Activated naive CD8-positive, alpha-beta T cell treated with anti-CD3 and anti-CD28 coated beads, Interleukin-2, amount 10 ng/mL, durations not matched to agents 7 days and 5 days (primary cell): ENCODE measurements at regions not wholly inside any gene's neighbourhood (a gene's known extent, or its start where the extent isn't known, plus 50 kb on each side); places are given as distances from the start of the nearest gene placed in this dataset.

Source experiments
- ATAC-seq: fragments of 150-1000 bp; cut with Tn5 transposase; one replicate; pipeline ENCODE4 v1.10.0; 2021; ENCODE audit warnings: low read depth, moderate library complexity
- POLR2A ChIA-PET: fragments of 350-600 bp; sonication (Branson Sonifier 250); formaldehyde crosslinking; loops from one replicate; lab custom pipeline; 2021; ENCODE audit warnings: antibody characterized with exemption; lab: Charles Lee
- DNase-seq: peaks from one replicate; pipeline ENCODE4 v3.0.0; 2021
- H3K27ac Mint-ChIP-seq: one replicate; pipeline ENCODE4 v1.8.0; 2022; ENCODE audit warnings: mild to moderate bottlenecking, mixed read lengths
- H3K27me3 Mint-ChIP-seq: one replicate; pipeline ENCODE4 v1.8.0; 2022; ENCODE audit warnings: mild to moderate bottlenecking, moderate library complexity, mixed read lengths
- H3K36me3 Mint-ChIP-seq: one replicate; pipeline ENCODE4 v1.8.0; 2021; ENCODE audit warnings: mild to moderate bottlenecking, mixed read lengths
- H3K4me1 Mint-ChIP-seq: one replicate; pipeline ENCODE4 v1.8.0; 2021; ENCODE audit warnings: mixed read lengths
- H3K4me3 Mint-ChIP-seq: one replicate; pipeline ENCODE4 v1.8.0; 2022; ENCODE audit warnings: mild to moderate bottlenecking, moderate library complexity, mixed read lengths
- H3K9me3 Mint-ChIP-seq: one replicate; pipeline ENCODE4 v1.8.0; 2021; ENCODE audit warnings: mixed read lengths

DNA sequence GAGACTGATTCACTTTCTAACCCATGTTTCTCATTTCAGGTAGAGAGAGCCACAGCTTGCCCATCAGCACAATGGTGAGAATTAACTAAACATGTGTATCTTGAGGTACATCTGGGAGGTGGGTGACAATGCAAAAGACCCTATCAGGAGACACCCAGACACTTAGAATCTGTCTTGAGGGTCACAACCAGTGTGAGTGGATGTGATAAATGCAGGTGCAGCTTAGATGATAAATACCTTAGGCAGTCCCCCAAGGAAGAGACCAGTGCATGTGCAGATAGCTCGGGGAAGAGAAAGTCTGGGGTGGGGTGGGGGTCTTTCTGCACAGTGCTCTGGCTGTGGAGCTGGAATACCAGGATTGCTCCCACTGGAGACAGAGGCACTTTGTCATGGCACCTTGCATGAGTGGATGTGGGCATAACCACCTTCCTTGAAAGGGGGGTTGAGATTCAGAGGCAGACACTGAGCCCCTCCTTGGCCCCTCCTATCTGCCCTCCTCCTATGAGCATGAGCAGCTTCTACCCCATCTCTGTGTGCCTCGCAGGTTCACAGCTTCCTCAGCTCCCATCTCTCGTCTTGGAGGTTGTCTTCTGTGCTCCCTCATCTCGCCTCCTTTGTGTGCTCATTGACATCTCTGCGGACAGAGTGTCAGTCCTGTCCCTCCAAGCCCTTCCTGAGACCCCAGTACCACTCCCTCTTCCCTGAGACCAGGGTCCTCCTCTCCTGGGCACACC, 349.8 kb downstream of the TCERG1L start:
- no peak for DNase-seq
- Mint-ChIP-seq H3K9me3 (no peaks in the 10 kb centered on the region), H3K36me3 (no peaks in the 10 kb centered on the region), H3K4me3 (no peak overlapping the region), H3K27me3 (no peaks in the 10 kb centered on the region), H3K4me1 (no peaks in the 10 kb centered on the region), H3K27ac (no peak overlapping the region)
- ATAC-seq, result no peak
- POLR2A ChIA-PET, result no interaction called here

DNA sequence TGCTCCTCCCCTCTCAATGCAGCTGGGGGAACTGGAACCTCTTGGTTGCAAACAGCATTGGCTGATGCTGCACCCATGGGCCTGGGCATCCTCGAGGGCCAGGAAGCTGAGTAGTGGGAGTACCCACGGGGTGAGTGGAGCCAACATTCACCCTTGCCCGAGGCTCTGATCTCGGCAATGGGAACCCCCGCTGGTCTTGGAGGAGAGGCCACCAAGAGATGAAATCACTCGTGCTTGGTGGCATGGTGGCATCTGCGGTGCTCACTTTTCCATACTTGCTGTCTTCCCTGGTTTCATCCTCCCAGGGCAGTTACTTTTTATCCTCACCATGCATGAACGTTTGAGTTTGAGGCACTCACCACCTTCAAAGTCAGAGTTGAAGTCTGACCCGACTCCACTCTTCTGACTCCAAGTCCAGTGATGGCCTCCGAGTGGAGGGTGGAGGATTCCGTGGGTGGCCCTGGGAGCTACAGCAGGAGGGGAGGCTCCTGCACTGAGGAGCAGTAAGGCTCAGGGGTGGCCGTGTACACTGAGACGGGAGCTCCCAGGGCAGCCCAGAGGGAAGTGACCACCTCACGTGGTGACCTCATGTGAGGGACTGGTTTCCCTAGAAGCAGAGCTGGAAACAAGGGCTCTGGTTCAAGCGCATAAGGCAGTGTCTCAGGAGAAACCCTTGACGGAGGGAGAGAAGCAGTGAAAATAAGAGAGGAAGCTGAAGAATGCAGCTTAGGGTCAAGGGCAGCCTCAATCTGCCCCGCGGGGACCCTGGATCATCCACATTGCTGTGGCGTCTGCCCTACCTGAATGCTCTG, 349.1 kb downstream of the TCERG1L start:
- no peaks in the 10 kb centered on the region for H3K27me3 Mint-ChIP-seq
- DNase-seq (no peak), ATAC-seq (no peak)
- no peaks in the 10 kb centered on the region for H3K9me3 Mint-ChIP-seq
- no peaks in the 10 kb centered on the region for H3K4me1 Mint-ChIP-seq
- no peak overlapping the region for H3K27ac Mint-ChIP-seq
- POLR2A ChIA-PET, result no interaction called here
- H3K4me3 Mint-ChIP-seq, result no peak overlapping the region
- no peaks in the 10 kb centered on the region for H3K36me3 Mint-ChIP-seq

- Mint-ChIP-seq H3K4me1 (no peaks in the 10 kb centered on the region), H3K4me3 (no peak overlapping the region), H3K36me3 (no peaks in the 10 kb centered on the region), H3K9me3 (no peaks in the 10 kb centered on the region), H3K27me3 (no peaks in the 10 kb centered on the region), H3K27ac (no peak overlapping the region)
- no peak for DNase-seq
- no peak for ATAC-seq
- POLR2A ChIA-PET, result no interaction called here
Observed at GRCh38 chr10:130963052-130963393, 348.5 kb downstream of the TCERG1L start.

DNA sequence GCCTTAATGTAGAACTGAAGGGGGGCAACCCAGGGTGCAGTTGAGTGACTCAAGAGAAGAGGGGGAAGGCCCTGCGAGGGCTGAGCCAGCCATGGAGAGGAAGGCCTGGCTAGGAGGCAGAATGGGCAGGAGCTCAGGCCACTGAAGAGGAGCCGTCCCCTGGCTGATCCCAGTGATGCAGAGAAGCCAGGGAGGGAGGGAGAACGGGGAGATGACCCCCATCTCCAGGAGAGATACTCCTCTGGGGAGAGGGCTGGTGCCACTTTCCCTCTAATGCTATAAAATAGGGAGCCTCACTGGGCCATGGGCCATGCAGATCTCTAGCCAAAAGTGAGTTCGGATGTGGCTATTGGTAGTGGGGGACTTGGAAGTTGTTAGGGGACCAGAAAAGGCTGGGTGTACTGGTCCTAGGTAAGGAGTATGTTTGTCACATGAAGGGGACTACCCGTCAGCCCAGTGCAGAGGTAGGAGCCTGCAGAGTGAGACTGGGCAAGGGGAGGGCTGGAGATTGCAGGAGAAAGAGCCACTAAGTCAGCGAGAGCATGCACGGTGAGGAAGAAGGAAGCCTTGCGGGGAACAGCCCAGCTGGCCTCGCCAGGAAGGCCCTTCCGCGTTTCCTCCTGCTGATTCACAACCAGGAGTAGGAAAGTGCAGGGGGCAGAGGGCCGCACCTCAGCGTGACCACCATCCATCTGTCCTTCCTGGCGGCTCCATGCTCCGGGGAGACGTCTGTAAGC, 347.6 kb downstream of the TCERG1L start:
- POLR2A ChIA-PET, result no interaction called here

DNA sequence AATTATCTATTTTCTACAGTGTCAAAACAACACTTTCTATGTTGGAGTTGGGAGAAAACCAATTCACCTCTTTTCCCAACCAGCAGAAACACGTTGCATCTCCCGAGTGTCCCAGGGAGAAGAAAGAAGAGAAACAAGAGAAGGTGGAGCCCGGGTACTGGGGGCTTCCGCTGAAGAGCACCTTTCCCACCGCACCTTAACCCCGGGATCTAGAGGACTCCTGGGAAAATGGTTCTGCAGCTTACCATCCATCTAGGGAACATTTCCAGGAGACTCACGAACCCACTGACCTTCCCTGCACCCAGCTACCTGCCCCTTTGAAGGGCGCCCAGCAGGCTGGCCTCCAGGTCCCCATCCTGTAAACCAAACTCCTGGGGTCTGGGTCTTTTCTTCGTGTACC, 346.8 kb downstream of the TCERG1L start:
- POLR2A ChIA-PET, result no interaction called here
- DNase-seq (no peak), ATAC-seq (no peak)
- H3K36me3 Mint-ChIP-seq, result no peaks in the 10 kb centered on the region
- H3K4me3 Mint-ChIP-seq, result no peak overlapping the region
- no peaks in the 10 kb centered on the region for H3K4me1 Mint-ChIP-seq
- H3K9me3 Mint-ChIP-seq, result no peaks in the 10 kb centered on the region
- H3K27me3 Mint-ChIP-seq, result no peaks in the 10 kb centered on the region
- H3K27ac Mint-ChIP-seq, result no peak overlapping the region

More for the DNA sequence above, 347.6 kb downstream of the TCERG1L start:
- no peaks in the 10 kb centered on the region for H3K36me3 Mint-ChIP-seq
- H3K27me3 Mint-ChIP-seq, result no peaks in the 10 kb centered on the region
- no peaks in the 10 kb centered on the region for H3K9me3 Mint-ChIP-seq
- DNase-seq (no peak), ATAC-seq (no peak)
- no peak overlapping the region for H3K27ac Mint-ChIP-seq
- H3K4me1 Mint-ChIP-seq, result no peaks in the 10 kb centered on the region
- H3K4me3 Mint-ChIP-seq, result no peak overlapping the region

DNA sequence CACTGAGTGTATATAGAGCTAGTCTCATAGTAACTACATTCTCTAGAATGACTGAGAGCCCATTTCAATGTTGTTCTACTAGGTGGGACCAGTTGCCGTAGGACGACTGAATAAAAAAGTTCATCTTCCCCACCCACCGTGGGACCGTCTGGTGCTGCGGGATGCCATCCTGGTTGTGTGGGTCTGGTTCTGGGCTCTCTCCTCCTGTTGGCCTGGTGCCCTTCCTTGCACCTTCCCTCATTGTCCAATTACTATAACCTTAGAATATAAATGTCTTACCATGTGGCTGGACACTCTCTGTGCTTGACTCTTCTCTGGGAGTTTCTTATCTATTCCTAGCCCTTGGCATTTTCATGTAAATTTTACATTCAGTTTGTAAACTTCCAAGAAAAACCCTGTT, 344.4 kb downstream of the TCERG1L start:
- ATAC-seq, result no peak
- H3K4me1 Mint-ChIP-seq, result no peaks in the 10 kb centered on the region
- H3K4me3 Mint-ChIP-seq, result no peak overlapping the region
- no peaks in the 10 kb centered on the region for H3K27me3 Mint-ChIP-seq
- H3K27ac Mint-ChIP-seq, result no peak overlapping the region
- no peaks in the 10 kb centered on the region for H3K36me3 Mint-ChIP-seq
- no peak for DNase-seq
- H3K9me3 Mint-ChIP-seq, result no peaks in the 10 kb centered on the region
- POLR2A ChIA-PET, result no interaction called here

DNA sequence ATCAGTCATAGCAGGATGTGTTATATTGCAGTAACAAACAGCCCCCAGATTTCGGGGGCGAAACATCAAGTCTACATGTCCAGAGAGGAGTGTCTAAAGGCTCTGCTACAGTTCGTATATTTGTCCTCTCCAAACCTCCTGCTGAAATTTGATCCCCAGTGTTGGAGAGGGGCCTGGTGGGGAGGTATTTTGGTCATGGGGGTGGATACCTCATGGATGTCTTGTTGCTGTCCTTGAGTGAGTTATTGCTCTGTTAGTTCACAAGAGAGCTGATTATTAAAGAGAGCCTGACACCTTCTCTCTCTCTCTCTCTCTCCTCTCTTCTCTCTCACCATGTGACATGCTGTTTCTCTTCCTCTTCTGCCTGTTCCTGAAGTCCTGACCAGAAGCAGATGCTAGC, 343.7 kb downstream of the TCERG1L start:
- H3K9me3 Mint-ChIP-seq, result no peaks in the 10 kb centered on the region
- ATAC-seq (no peak), DNase-seq (no peak)
- H3K4me3 Mint-ChIP-seq, result no peak overlapping the region
- no peaks in the 10 kb centered on the region for H3K4me1 Mint-ChIP-seq
- no peak overlapping the region for H3K27ac Mint-ChIP-seq
- POLR2A ChIA-PET, result no interaction called here
- H3K36me3 Mint-ChIP-seq, result no peaks in the 10 kb centered on the region
- H3K27me3 Mint-ChIP-seq, result no peaks in the 10 kb centered on the region

DNA sequence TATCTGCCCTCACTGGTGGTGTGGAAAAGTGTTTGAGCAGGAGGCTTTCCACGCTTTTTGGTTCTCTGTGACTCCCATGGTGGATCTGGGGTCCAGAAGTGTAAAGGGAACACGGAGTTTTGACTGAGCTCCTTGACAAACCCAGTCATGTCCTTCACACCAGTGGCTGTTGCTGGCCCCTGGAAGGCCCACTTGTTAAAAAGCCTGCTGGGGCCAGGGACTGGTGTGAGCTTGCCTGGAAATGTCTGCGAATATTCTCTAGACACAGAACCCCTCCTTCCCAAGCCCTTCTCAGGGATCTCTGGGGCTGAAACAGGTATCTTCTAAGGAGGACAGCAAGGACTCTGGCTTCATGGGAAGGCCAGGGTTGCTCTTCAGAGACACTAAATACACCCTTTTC, 343.0 kb downstream of the TCERG1L start:
- no peaks in the 10 kb centered on the region for H3K4me1 Mint-ChIP-seq
- ATAC-seq, result no peak
- no peak for DNase-seq
- no peaks in the 10 kb centered on the region for H3K27me3 Mint-ChIP-seq
- H3K4me3 Mint-ChIP-seq, result no peak overlapping the region
- no peaks in the 10 kb centered on the region for H3K9me3 Mint-ChIP-seq
- POLR2A ChIA-PET, result no interaction called here
- no peaks in the 10 kb centered on the region for H3K36me3 Mint-ChIP-seq
- no peak overlapping the region for H3K27ac Mint-ChIP-seq

DNA sequence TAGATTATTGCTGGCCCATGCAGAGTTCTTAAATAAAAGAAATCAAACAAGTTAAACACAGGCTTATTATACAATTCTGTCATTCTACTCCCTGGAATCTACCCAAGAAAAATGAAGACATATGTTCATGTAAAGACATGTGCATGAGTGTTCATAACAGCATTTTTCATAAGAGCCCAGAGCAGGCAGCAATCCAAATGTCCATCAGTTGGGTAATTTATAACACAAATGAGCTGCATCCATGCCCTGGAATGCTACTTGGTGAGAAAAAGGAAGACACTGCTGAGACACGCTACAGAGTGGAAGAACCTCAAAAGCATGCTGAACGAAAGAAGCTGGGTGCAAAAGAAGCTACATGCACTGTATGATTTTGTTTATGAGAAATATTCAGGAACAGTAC, 342.6 kb downstream of the TCERG1L start:
- Mint-ChIP-seq H3K27ac (no peak overlapping the region), H3K9me3 (no peaks in the 10 kb centered on the region), H3K4me3 (no peak overlapping the region), H3K27me3 (no peaks in the 10 kb centered on the region), H3K36me3 (no peaks in the 10 kb centered on the region), H3K4me1 (no peaks in the 10 kb centered on the region)
- DNase-seq, result no peak
- POLR2A ChIA-PET, result no interaction called here
- no peak for ATAC-seq

DNA sequence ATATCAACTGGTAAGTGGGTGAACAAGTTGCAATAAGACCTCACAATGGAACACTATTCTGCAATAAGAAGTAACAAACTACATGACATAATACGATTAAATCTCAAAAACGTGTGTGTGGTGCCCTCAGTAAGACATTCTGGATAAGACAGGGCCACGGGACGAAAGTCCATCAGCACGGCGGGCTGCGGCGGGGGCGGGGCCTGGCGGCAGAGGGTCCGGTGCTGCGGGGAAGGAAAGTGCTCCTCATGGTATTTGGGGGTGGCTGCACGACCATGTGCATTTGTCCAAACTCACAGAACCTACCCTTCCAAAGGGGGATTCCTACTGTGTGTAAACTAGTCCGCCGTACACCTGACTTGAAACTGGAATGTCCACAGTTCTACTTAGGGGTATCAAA, 341.8 kb downstream of the TCERG1L start:
- H3K4me1 Mint-ChIP-seq, result no peaks in the 10 kb centered on the region
- ATAC-seq (no peak), DNase-seq (no peak)
- no peak overlapping the region for H3K4me3 Mint-ChIP-seq
- no peaks in the 10 kb centered on the region for H3K27me3 Mint-ChIP-seq
- no peak overlapping the region for H3K27ac Mint-ChIP-seq
- no peaks in the 10 kb centered on the region for H3K36me3 Mint-ChIP-seq
- POLR2A ChIA-PET, result no interaction called here
- no peaks in the 10 kb centered on the region for H3K9me3 Mint-ChIP-seq

GRCh38 chr10:130970341-130971122, 341.0 kb downstream of the TCERG1L start:
- DNase-seq (no peak), ATAC-seq (no peak)
- Mint-ChIP-seq H3K36me3 (no peaks in the 10 kb centered on the region), H3K27ac (no peak overlapping the region), H3K27me3 (no peaks in the 10 kb centered on the region), H3K9me3 (no peaks in the 10 kb centered on the region), H3K4me3 (no peak overlapping the region), H3K4me1 (no peaks in the 10 kb centered on the region)
- POLR2A ChIA-PET, result no interaction called here

DNA sequence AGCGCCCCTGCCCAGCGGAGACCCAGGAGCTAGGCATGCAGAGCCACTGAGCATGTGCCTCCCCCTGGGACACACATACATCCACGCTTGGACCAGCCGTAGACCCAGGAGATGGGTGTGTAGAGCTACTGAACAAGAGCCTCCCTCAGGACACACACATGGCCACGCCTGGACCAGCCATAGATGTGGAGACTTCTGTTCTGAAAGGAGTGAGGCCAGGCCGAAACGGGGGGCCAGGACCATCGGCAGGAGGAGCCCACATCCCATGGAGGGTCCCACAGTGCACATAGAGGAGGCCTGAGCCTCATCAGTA, 340.4 kb downstream of the TCERG1L start:
- no peak overlapping the region for H3K27ac Mint-ChIP-seq
- POLR2A ChIA-PET, result no interaction called here
- H3K4me3 Mint-ChIP-seq, result no peak overlapping the region
- DNase-seq (no peak), ATAC-seq (no peak)
- H3K4me1 Mint-ChIP-seq, result no peaks in the 10 kb centered on the region
- peaks cover 1% of the 10 kb centered on the region for H3K9me3 Mint-ChIP-seq
- no peaks in the 10 kb centered on the region for H3K36me3 Mint-ChIP-seq
- H3K27me3 Mint-ChIP-seq, result no peaks in the 10 kb centered on the region

DNA sequence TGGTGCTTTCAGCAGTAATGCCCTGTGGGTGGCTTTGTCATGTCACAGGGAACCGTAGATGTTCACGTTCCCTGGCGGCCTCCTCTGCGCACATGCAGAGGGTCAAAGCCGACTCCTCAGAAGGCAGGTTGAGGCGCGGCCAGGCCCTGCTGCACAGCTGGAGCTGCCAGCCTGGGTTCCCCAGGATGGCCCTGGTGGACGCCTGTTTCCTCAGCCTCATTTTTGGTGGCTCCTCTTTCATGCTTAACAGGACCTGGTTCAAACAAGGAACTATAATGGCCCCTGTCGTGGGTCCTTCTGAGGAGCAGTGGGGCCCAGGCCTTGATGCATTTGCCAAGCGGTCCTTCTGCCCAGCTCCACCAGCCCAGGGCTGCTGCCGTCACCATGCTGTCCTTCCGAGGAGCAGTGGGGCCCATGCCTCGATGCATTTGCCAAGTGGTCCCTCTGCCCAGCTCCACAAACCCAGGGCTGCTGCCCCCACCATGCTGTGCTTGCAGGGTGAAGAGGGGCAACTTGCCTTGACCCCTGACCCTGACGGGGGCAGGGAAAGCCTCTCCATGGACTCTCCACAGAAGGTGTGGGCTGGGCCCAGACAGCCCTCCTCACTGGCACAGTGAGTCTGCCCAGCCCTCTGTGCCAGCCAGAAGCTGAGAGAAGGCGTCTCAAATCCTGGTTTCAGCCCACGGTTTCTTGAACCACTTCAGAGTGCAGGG, 338.2 kb downstream of the TCERG1L start:
- Mint-ChIP-seq H3K4me3 (no peak overlapping the region), H3K4me1 (no peaks in the 10 kb centered on the region), H3K36me3 (no peaks in the 10 kb centered on the region), H3K27me3 (no peaks in the 10 kb centered on the region), H3K9me3 (peaks cover 1% of the 10 kb centered on the region), H3K27ac (no peak overlapping the region)
- no peak for ATAC-seq
- POLR2A ChIA-PET, result no interaction called here
- no peak for DNase-seq
